ENCODE measurements at regions not wholly inside any gene's neighbourhood (a gene's known extent, or its start where the extent isn't known, plus 50 kb on each side); places are given as distances from the start of the nearest gene placed in this dataset.
"Not testable (repeated sequence)": the region's sequence is repeated elsewhere in the genome, so short reads cannot be mapped to it uniquely, and the experiment has no call there.

DNA sequence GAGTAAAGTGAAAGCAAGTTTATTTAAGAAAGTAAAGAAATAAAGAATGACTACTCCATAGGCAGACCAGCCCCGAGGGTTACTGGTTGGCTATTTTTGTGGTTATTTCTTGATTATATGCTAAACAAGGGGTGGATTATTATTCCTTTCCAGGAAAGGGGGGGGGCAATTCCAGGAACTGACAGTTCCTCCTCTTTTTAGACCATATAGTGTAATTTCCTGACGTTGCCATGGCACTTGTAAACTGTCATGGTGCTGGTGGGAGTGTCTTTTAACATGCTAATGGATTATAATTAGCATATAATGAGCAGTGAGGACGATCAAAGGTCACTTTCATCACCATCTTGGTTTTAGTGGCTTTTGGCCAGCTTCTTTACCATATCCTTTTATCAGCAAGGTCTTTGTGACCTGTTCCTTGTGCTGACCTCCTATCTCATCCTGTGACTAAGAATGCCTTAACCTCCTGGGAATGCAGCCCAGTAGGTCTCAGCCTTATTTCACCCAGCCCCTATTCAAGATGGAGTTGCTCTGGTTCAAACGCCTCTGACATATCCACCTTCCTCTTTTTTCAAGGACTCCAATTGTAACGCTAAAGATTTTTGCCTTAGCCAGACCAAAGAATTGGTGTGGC lies 104.1 kb downstream of the FAM72C start:
- not testable (repeated sequence) for TF ChIP-seq CTCF (IDR thresholded peaks at IDR 0.05 in 4 of 5, conservative IDR thresholded peaks at IDR 0.05 in 1 of 5); POLR2A (IDR thresholded peaks at IDR 0.05)

Measured in gastrocnemius medialis (tissue), 4 donors.